ENCODE measurements at regions not wholly inside any gene's neighbourhood (a gene's known extent, or its start where the extent isn't known, plus 50 kb on each side); places are given as distances from the start of the nearest gene placed in this dataset.

- Histone ChIP-seq H3K18ac (ENCODE audit: low read depth, low read length) (peak overlapping the region; percentile 66), H3K14ac (replicated peaks; ENCODE audit: low read depth, low read length) (peak overlapping the region; percentile 79), H4K5ac (ENCODE audit: low read depth, low read length) (peak overlapping the region; percentile 32), H3K4me3 (ENCODE audit: insufficient read depth, low read depth, low read length) (no peak overlapping the region), H2AK9ac (replicated peaks; ENCODE audit: low read depth, low read length, poor library complexity) (no peak overlapping the region), H3K9me1 (ENCODE audit: insufficient read depth, low read length) (peaks cover 63% of the 10 kb centered on the region), H3K9ac (ENCODE audit: low read depth, low read length) (0 out of 2 replicates have a peak overlapping the region, but pooled peaks have one; percentile 1), H4K91ac (ENCODE audit: insufficient read depth, low read depth, low read length) (peak overlapping the region; percentile 50; the same call in 1 of the 2 replicates), H2BK15ac (ENCODE audit: low read depth, low read length) (no peak overlapping the region), H2BK5ac (ENCODE audit: low read depth, low read length, poor library complexity, severe bottlenecking) (peak overlapping the region; percentile 88), H2AFZ (replicated peaks; ENCODE audit: low read length, poor library complexity) (no peak overlapping the region), H3K36me3 (ENCODE audit: control insufficient read depth, insufficient read depth, low read length) (peaks cover 6% of the 10 kb centered on the region), H3K79me1 (ENCODE audit: low read depth in 1 of 2, low read length in 2 of 2) (peaks cover 34 to 94% of the 10 kb centered on the region in 2 experiments), H4K20me1 (ENCODE audit: insufficient read depth, low read length) (peaks cover 95% of the 10 kb centered on the region), H2AK5ac (ENCODE audit: low read depth, low read length) (peak overlapping the region; percentile 59), H3K4ac (ENCODE audit: low read depth, low read length) (peak overlapping the region; percentile 81), H2BK120ac (ENCODE audit: low read depth, low read length) (peak overlapping the region; percentile 47; the same call in 1 of the 2 replicates), H3K23ac (ENCODE audit: low read depth, low read length) (peak overlapping the region; percentile 85; the same call in 1 of the 2 replicates), H3K56ac (ENCODE audit: extremely low read depth, insufficient read depth, low read length) (0 out of 2 replicates have a peak overlapping the region, but pooled peaks have one; percentile 21), H2BK20ac (ENCODE audit: low read depth, low read length) (peak overlapping the region; percentile 48; the same call in 1 of the 2 replicates), H3K4me2 (ENCODE audit: low read depth, low read length) (peak overlapping the region; percentile 45), H3K27me3 (ENCODE audit: control insufficient read depth, insufficient read depth, low read length) (no peaks in the 10 kb centered on the region), H3K27ac (ENCODE audit: insufficient read depth, low read length) (peak overlapping the region; percentile 83), H3K4me1 (ENCODE audit: control insufficient read depth, insufficient read depth, low read length) (peaks cover 53% of the 10 kb centered on the region), H4K8ac (ENCODE audit: low read depth in 2 of 2, low read length in 2 of 2) (peak overlapping the region in 1 of 2 experiments; percentile 14; a peak in 2 of 4 replicates), H3K9me3 (ENCODE audit: control insufficient read depth, insufficient read depth, low read length) (no peaks in the 10 kb centered on the region)
- no TSS peak for BruUV-seq (replicated peaks)
- no peak for DNase-seq
- TF ChIP-seq CEBPB (IDR thresholded peaks at IDR 0.05; ENCODE audit: low read depth, low read length) (no peak), USF2 (IDR thresholded peaks at IDR 0.05; ENCODE audit: low read depth, low read length) (no peak), MAFK (IDR thresholded peaks at IDR 0.05; ENCODE audit: low read depth, low read length) (no peak), SMC3 (IDR thresholded peaks at IDR 0.05; ENCODE audit: low read depth, low read length) (no peak), CHD1 (IDR thresholded peaks at IDR 0.05; ENCODE audit: low read depth, low read length) (no peak), RCOR1 (IDR thresholded peaks at IDR 0.05; ENCODE audit: insufficient replicate concordance, low read length) (no peak), POLR2A (IDR thresholded peaks at IDR 0.05; ENCODE audit: low read depth, low read length) (no peak), FOS (IDR thresholded peaks at IDR 0.05; ENCODE audit: low read depth, low read length) (no peak), RFX5 (IDR thresholded peaks at IDR 0.05; ENCODE audit: low read depth, low read length) (no peak), RAD21 (IDR thresholded peaks at IDR 0.05; ENCODE audit: low read length) (no peak), NFE2L2 (IDR thresholded peaks at IDR 0.05; ENCODE audit: low read depth, low read length) (no peak), ELK1 (IDR thresholded peaks at IDR 0.05; ENCODE audit: borderline replicate concordance, low read depth, low read length) (no peak), MXI1 (IDR thresholded peaks at IDR 0.05; ENCODE audit: borderline replicate concordance, low read depth, low read length) (no peak), CTCF (conservative IDR thresholded peaks at IDR 0.05; ENCODE audit: low read depth, low read length) (no peak)
- 71% methylated on average over 1 of the region's 4 CpGs; no CpG with 5 or more reads in 1 of the 2 experiments for WGBS, 2 experiments (ENCODE audit: extremely low coverage in 2 of 2, insufficient read length in 1 of 2)
- dilution Hi-C loops (cut with HindIII; ENCODE audit: low sequenced_read_pairs, unreplicated experiment) = no loop called here
- ChIA-PET POLR2A (ENCODE audit: unreplicated experiment) (no interaction called here), CTCF (no interaction called here)
- intact Hi-C loops (cut with micrococcal nuclease) = no loop called here
- in situ Hi-C loops (cut with MboI; ENCODE audit: low sequenced_read_pairs) = no loop called here
- no peak for ATAC-seq (ENCODE audit: low read depth)
Observed at GRCh38 chr9:110124439-110124838, 83.5 kb downstream of the C9orf152 start.

Data from IMR-90 (cell line).